Transverse colon (tissue), 4 donors: ENCODE measurements at regions not wholly inside any gene's neighbourhood (a gene's known extent, or its start where the extent isn't known, plus 50 kb on each side); places are given as distances from the start of the nearest gene placed in this dataset.

ENCODE experiments used
- DNase-seq: peaks from one replicate; pipeline ENCODE4 v3.0.0-alpha.2; 2019
- H3K27ac ChIP-seq, 4 donors: fragments of 200-600 bp; sonication (generic); 2 replicates each; pipeline ENCODE4 v1.5.1; 2016 to 2018; ENCODE audit warnings: inconsistent platforms in 4 of 4
- H3K27me3 ChIP-seq: fragments of 200-600 bp; sonication (generic); 2 replicates; pipeline ENCODE4 v1.5.1; 2017; ENCODE audit warnings: inconsistent platforms
- H3K36me3 ChIP-seq, 4 donors: fragments of 200-600 bp; sonication (generic); 2 replicates each; pipeline ENCODE4 v1.5.1; 2017 to 2019; ENCODE audit warnings: inconsistent platforms in 4 of 4
- H3K4me1 ChIP-seq, 4 donors: fragments of 200-600 bp; sonication (generic); 2 replicates each; pipeline ENCODE4 v1.5.1; 2017 to 2020; ENCODE audit warnings: inconsistent platforms in 4 of 4
- H3K4me3 ChIP-seq, 4 donors: fragments of 200-600 bp; sonication (generic); 1 replicate in 1 of 4; 2 replicates in 3 of 4; pipeline versions ENCODE4 v1.5.1 to v1.6.1; 2017 to 2019; ENCODE audit warnings: inconsistent platforms in 4 of 4
- H3K9me3 ChIP-seq, 2 donors: fragments of 200-600 bp; sonication (generic); 2 replicates each; pipeline ENCODE4 v1.5.1; 2017 to 2019; ENCODE audit warnings: inconsistent platforms in 2 of 2
- CTCF ChIP-seq, 5 experiments: fragments of 200-600 bp in 3 of 5; fragments of 450-650 bp in 2 of 5; sonication (generic) in 3 of 5; IDR thresholded peaks; 1 replicate in 2 of 5; 2 replicates in 3 of 5; pipeline ENCODE4 v1.5.1; 2016 to 2017; ENCODE audit warnings: antibody characterized with exemption in 5 of 5, inconsistent platforms in 3 of 5, mild to moderate bottlenecking in 2 of 5, moderate library complexity in 1 of 5
- EP300 ChIP-seq: sonication (generic); formaldehyde crosslinking; IDR thresholded peaks from one replicate; pipeline ENCODE4 v1.6.1; 2017; ENCODE audit warnings: antibody characterized with exemption, low read depth
- POLR2A ChIP-seq: fragments of 450-650 bp; IDR thresholded peaks from one replicate; pipeline ENCODE4 v1.6.1; 2016; ENCODE audit warnings: antibody characterized with exemption, mild to moderate bottlenecking, moderate library complexity
- POLR2AphosphoS5 ChIP-seq, 3 donors: sonication (generic); formaldehyde crosslinking; IDR thresholded peaks; one replicate each; pipeline ENCODE4 v1.6.1; 2016; ENCODE audit warnings: antibody characterized with exemption in 3 of 3
- WGBS, 2 donors: methylation state at CpG; one replicate each; pipeline ENCODE4 v1.1.5; 2018; ENCODE audit warnings: low coverage in 1 of 2; 5-methylcytosine and 5-hydroxymethylcytosine counted together
- in situ Hi-C, 4 donors: fragments of 200-750 bp; cut with MboI; loops; one replicate each; pipeline versions ENCODE4 v1.15.0 to v1.15.1; 2017; ENCODE audit warnings: low sequenced_read_pairs in 3 of 4, low pct_ligation_motif_present in 1 of 4, low pct_unique_long_range_greater_than_20kb in 1 of 4
- intact Hi-C: fragments of 100-400 bp; cut with DNase I; formaldehyde crosslinking; loops from one replicate; pipeline ENCODE4 v1.15.1; 2023; ENCODE audit warnings: low total_unique reads

- TF ChIP-seq POLR2A: no peak
These were observed 119.1 kb downstream of the MN1 start for GRCh38 chr22:27682437-27682836.

GRCh38 chr22:27684901-27685300 is 116.7 kb downstream of the MN1 start:
- WGBS, 2 donors: 54 to 65% methylated on average over 7 to 9 of the region's 9 CpGs
- H3K27ac ChIP-seq: no peak overlapping the region
- TF ChIP-seq EP300 (no peak), POLR2AphosphoS5 (IDR thresholded peaks at IDR 0.05) (no peak), CTCF (IDR thresholded peaks at IDR 0.05) (no peak), POLR2A (no peak)

More at GRCh38 chr22:27682437-27682836, 119.1 kb downstream of the MN1 start:
- H3K4me3 ChIP-seq: no peak overlapping the region
- intact Hi-C loops: no loop called here
- peaks cover 0 to 6% (median 5%) of the 10 kb centered on the region in 4 donors for H3K4me1 ChIP-seq
- H3K27me3 ChIP-seq: no peaks in the 10 kb centered on the region
- WGBS, 2 donors: 71% methylated on average over 9 of the region's 9 CpGs; no CpG with 5 or more reads in 1 of the 2 donors
- H3K36me3 ChIP-seq: no peaks in the 10 kb centered on the region
- H3K27ac ChIP-seq: no peak overlapping the region
- DNase-seq: no peak
- in situ Hi-C loops: no loop called here
- no peaks in the 10 kb centered on the region for H3K9me3 ChIP-seq

GRCh38 chr22:27685515-27685914 is 116.0 kb downstream of the MN1 start:
- intact Hi-C loops: no loop called here
- no peak overlapping the region for H3K27ac ChIP-seq
- H3K27me3 ChIP-seq: no peaks in the 10 kb centered on the region
- H3K36me3 ChIP-seq: no peaks in the 10 kb centered on the region
- H3K4me1 ChIP-seq: peaks cover 0 to 6% (median 5%) of the 10 kb centered on the region in 4 donors
- no peak for TF ChIP-seq POLR2AphosphoS5 (IDR thresholded peaks at IDR 0.05)
- TF ChIP-seq POLR2A: no peak
- no peak for TF ChIP-seq EP300
- TF ChIP-seq CTCF (IDR thresholded peaks at IDR 0.05): no peak
- H3K9me3 ChIP-seq: no peaks in the 10 kb centered on the region
- no peak for DNase-seq
- 84% methylated on average over 5 of the region's 5 CpGs; no CpG with 5 or more reads in 1 of the 2 donors for WGBS, 2 donors
- in situ Hi-C loops: no loop called here
- no peak overlapping the region for H3K4me3 ChIP-seq

More at GRCh38 chr22:27684901-27685300, 116.7 kb downstream of the MN1 start:
- Histone ChIP-seq H3K4me1 (peaks cover 0 to 6% (median 5%) of the 10 kb centered on the region in 4 donors), H3K4me3 (no peak overlapping the region), H3K27me3 (no peaks in the 10 kb centered on the region), H3K9me3 (no peaks in the 10 kb centered on the region), H3K36me3 (no peaks in the 10 kb centered on the region)
- DNase-seq: no peak
- intact Hi-C loops (no loop called here), in situ Hi-C loops (no loop called here)

- intact Hi-C loops (no loop called here), in situ Hi-C loops (no loop called here)
- DNase-seq: no peak
- 60 to 64% methylated on average over 1 of the region's 1 CpG for WGBS, 2 donors
- peak overlapping the region in 3 of 4 donors; percentile 17 to 50 (median 27) for H3K27ac ChIP-seq
- no peak for TF ChIP-seq CTCF (IDR thresholded peaks at IDR 0.05)
- H3K27me3 ChIP-seq: no peaks in the 10 kb centered on the region
- H3K4me1 ChIP-seq: peaks cover 0 to 6% (median 5%) of the 10 kb centered on the region in 4 donors
- no peaks in the 10 kb centered on the region for H3K36me3 ChIP-seq
- H3K9me3 ChIP-seq: no peaks in the 10 kb centered on the region
- H3K4me3 ChIP-seq: no peak overlapping the region
These were observed 115.6 kb downstream of the MN1 start for GRCh38 chr22:27685970-27686369.

- DNase-seq: peak; percentile 34
These were observed 115.0 kb downstream of the MN1 start for GRCh38 chr22:27686534-27686933.

More at GRCh38 chr22:27686534-27686933, 115.0 kb downstream of the MN1 start:
- WGBS, 2 donors: 40 to 68% methylated on average over 2 to 10 of the region's 10 CpGs
- in situ Hi-C loops (no loop called here), intact Hi-C loops (no loop called here)
- Histone ChIP-seq H3K27me3 (no peaks in the 10 kb centered on the region), H3K4me1 (peaks cover 0 to 6% (median 5%) of the 10 kb centered on the region in 4 donors), H3K36me3 (no peaks in the 10 kb centered on the region), H3K9me3 (no peaks in the 10 kb centered on the region), H3K27ac (peak overlapping the region; percentile 19 to 50 (median 38)), H3K4me3 (no peak overlapping the region)
- TF ChIP-seq EP300 (peak; percentile 59), POLR2A (no peak), CTCF (IDR thresholded peaks at IDR 0.05) (no peak)
